Stomach smooth muscle (tissue), 2 donors: ENCODE measurements at regions not wholly inside any gene's neighbourhood (a gene's known extent, or its start where the extent isn't known, plus 50 kb on each side); places are given as distances from the start of the nearest gene placed in this dataset.
"Not testable (repeated sequence)": the region's sequence is repeated elsewhere in the genome, so short reads cannot be mapped to it uniquely, and the experiment has no call there.

Experiments
- H3K27ac ChIP-seq: one replicate; pipeline ENCODE4 v1.7.0; 2013; ENCODE audit warnings: mild to moderate bottlenecking, low read length, inconsistent platforms
- H3K27me3 ChIP-seq, 2 donors: one replicate each; pipeline ENCODE4 v1.7.0; 2013; ENCODE audit warnings: low read length in 2 of 2; ENCODE audit not compliant: insufficient read depth in 2 of 2, control insufficient read depth in 1 of 2
- H3K36me3 ChIP-seq, 2 donors: one replicate each; pipeline ENCODE4 v1.7.0; 2013; ENCODE audit warnings: low read length in 2 of 2; ENCODE audit not compliant: control insufficient read depth in 2 of 2, insufficient read depth in 2 of 2
- H3K4me1 ChIP-seq: one replicate; pipeline ENCODE4 v1.7.0; 2013; ENCODE audit warnings: low read length; ENCODE audit not compliant: control insufficient read depth, insufficient read depth
- H3K4me3 ChIP-seq, 2 donors: one replicate each; pipeline ENCODE4 v1.7.0; 2013; ENCODE audit warnings: low read length in 2 of 2
- H3K9ac ChIP-seq, 2 donors: one replicate each; pipeline ENCODE4 v1.7.0; 2013; ENCODE audit warnings: low read length in 2 of 2, mild to moderate bottlenecking in 1 of 2
- H3K9me3 ChIP-seq, 2 donors: one replicate each; pipeline ENCODE4 v1.7.0; 2013; ENCODE audit warnings: low read length in 2 of 2; ENCODE audit not compliant: control insufficient read depth in 2 of 2
- donor health status: healthy.
- donor health status: Pancreatic carcinoma.

- no peak overlapping the region for H3K27ac ChIP-seq
- no peak overlapping the region for H3K4me3 ChIP-seq
- H3K36me3 ChIP-seq, result no peaks in the 10 kb centered on the region
- H3K9me3 ChIP-seq, result no peaks in the 10 kb centered on the region
- H3K9ac ChIP-seq, result no peak overlapping the region
- no peaks in the 10 kb centered on the region for H3K4me1 ChIP-seq
- no peaks in the 10 kb centered on the region for H3K27me3 ChIP-seq
Observed at GRCh38 chr15:67935244-67935643, 95.4 kb upstream of the RNU6-1 start.

GRCh38 chr15:67936258-67936657 is 96.4 kb upstream of the RNU6-1 start:
- Histone ChIP-seq H3K36me3 (no peaks in the 10 kb centered on the region), H3K27me3 (no peaks in the 10 kb centered on the region), H3K9me3 (no peaks in the 10 kb centered on the region), H3K4me3 (no peak overlapping the region), H3K27ac (no peak overlapping the region), H3K4me1 (no peaks in the 10 kb centered on the region), H3K9ac (no peak overlapping the region)

- H3K4me3 ChIP-seq, result no peak overlapping the region
- no peaks in the 10 kb centered on the region for H3K4me1 ChIP-seq
- no peak overlapping the region for H3K27ac ChIP-seq
- no peaks in the 10 kb centered on the region for H3K36me3 ChIP-seq
- no peaks in the 10 kb centered on the region for H3K9me3 ChIP-seq
- no peaks in the 10 kb centered on the region for H3K27me3 ChIP-seq
- no peak overlapping the region for H3K9ac ChIP-seq
Observed at GRCh38 chr15:67937153-67937761, 97.4 kb upstream of the RNU6-1 start.

GRCh38 chr15:67939179-67939578 is 99.3 kb upstream of the RNU6-1 start:
- H3K27me3 ChIP-seq, H3K27ac ChIP-seq, H3K36me3 ChIP-seq, H3K9ac ChIP-seq, H3K4me3 ChIP-seq, H3K4me1 ChIP-seq, H3K9me3 ChIP-seq: not testable (repeated sequence)

GRCh38 chr15:67939588-67940323 is 99.9 kb upstream of the RNU6-1 start:
- H3K27me3 ChIP-seq, H3K9ac ChIP-seq, H3K36me3 ChIP-seq, H3K27ac ChIP-seq, H3K4me3 ChIP-seq, H3K4me1 ChIP-seq, H3K9me3 ChIP-seq: not testable (repeated sequence)

GRCh38 chr15:67940324-67940719 is 100.5 kb upstream of the RNU6-1 start:
- H3K4me3 ChIP-seq, result no peak overlapping the region
- H3K27me3 ChIP-seq, result no peaks in the 10 kb centered on the region
- H3K9me3 ChIP-seq, result no peaks in the 10 kb centered on the region
- H3K9ac ChIP-seq, result no peak overlapping the region
- H3K36me3 ChIP-seq, result no peaks in the 10 kb centered on the region
- H3K4me1 ChIP-seq, result peaks cover 5% of the 10 kb centered on the region
- no peak overlapping the region for H3K27ac ChIP-seq

GRCh38 chr15:67941648-67942310 is 101.9 kb upstream of the RNU6-1 start:
- Histone ChIP-seq H3K9ac (no peak overlapping the region), H3K27ac (no peak overlapping the region), H3K4me3 (no peak overlapping the region), H3K4me1 (peaks cover 5% of the 10 kb centered on the region), H3K27me3 (no peaks in the 10 kb centered on the region), H3K9me3 (no peaks in the 10 kb centered on the region), H3K36me3 (no peaks in the 10 kb centered on the region)

- no peak overlapping the region for H3K4me3 ChIP-seq
- no peaks in the 10 kb centered on the region for H3K9me3 ChIP-seq
- no peaks in the 10 kb centered on the region for H3K36me3 ChIP-seq
- H3K27me3 ChIP-seq, result no peaks in the 10 kb centered on the region
- H3K9ac ChIP-seq, result no peak overlapping the region
- H3K27ac ChIP-seq, result no peak overlapping the region
- H3K4me1 ChIP-seq, result peaks cover 5% of the 10 kb centered on the region
Observed at GRCh38 chr15:67943475-67943874, 103.6 kb upstream of the RNU6-1 start.

GRCh38 chr15:67944010-67944641 is 104.3 kb upstream of the RNU6-1 start:
- Histone ChIP-seq H3K9ac (no peak overlapping the region), H3K4me3 (no peak overlapping the region), H3K9me3 (no peaks in the 10 kb centered on the region), H3K36me3 (no peaks in the 10 kb centered on the region), H3K4me1 (peaks cover 5% of the 10 kb centered on the region), H3K27me3 (no peaks in the 10 kb centered on the region), H3K27ac (no peak overlapping the region)

GRCh38 chr15:67945131-67945530 is 105.3 kb upstream of the RNU6-1 start:
- Histone ChIP-seq H3K27me3 (no peaks in the 10 kb centered on the region), H3K27ac (no peak overlapping the region), H3K9me3 (no peaks in the 10 kb centered on the region), H3K4me1 (peaks cover 5% of the 10 kb centered on the region), H3K4me3 (no peak overlapping the region), H3K36me3 (no peaks in the 10 kb centered on the region), H3K9ac (no peak overlapping the region)
